GM12878 (cell line): ENCODE measurements at regions not wholly inside any gene's neighbourhood (a gene's known extent, or its start where the extent isn't known, plus 50 kb on each side); places are given as distances from the start of the nearest gene placed in this dataset.

ENCODE experiments used
- ATAC-seq: fragments of 200-7000 bp; cut with Tn5 transposase; 3 replicates; pipeline ENCODE4 v1.9.1; 2020; ENCODE audit warnings: mild to moderate bottlenecking, moderate library complexity
- BruUV-seq: library from RNA; stranded (reverse); fragments of 400-500 nt; replicated peaks from 2 replicates; lab custom pipeline; 2021; lab: Mats Ljungman, UMichigan
- CTCF ChIA-PET: fragments of 300-600 bp; sonication (Branson Sonifier 250); formaldehyde crosslinking; extraction: SDS; loops from one replicate; lab custom pipeline; 2021; ENCODE audit warnings: inconsistent platforms; lab: Yijun Ruan, JAX
- POLR2A ChIA-PET: fragments of 350-600 bp; formaldehyde crosslinking; extraction: SDS; loops from one replicate; lab custom pipeline; 2021; ENCODE audit warnings: inconsistent platforms; lab: Charles Lee
- RAD21 ChIA-PET: fragments of 300-600 bp; sonication (Branson Sonifier 250); formaldehyde crosslinking; loops from one replicate; lab custom pipeline; 2023; ENCODE audit warnings: antibody characterized with exemption; ENCODE audit not compliant: unreplicated experiment; lab: Charles Lee
- SMC1A ChIA-PET: fragments of 300-600 bp; sonication (Branson Sonifier 250); formaldehyde crosslinking; loops from one replicate; lab custom pipeline; 2023; ENCODE audit not compliant: unreplicated experiment, uncharacterized antibody; lab: Charles Lee
- DNase-seq: peaks from one replicate; pipeline ENCODE4 v3.0.0-alpha.2; 2011; ENCODE audit warnings: low read depth, low spot score
- FAIRE-seq: peaks from 3 replicates; lab custom pipeline; 2011; peaks lifted over from hg19 to GRCh38; lab: Jason Lieb, UNC
- H2AFZ ChIP-seq: 2 replicates; pipeline ENCODE4 v1.6.0; 2011; ENCODE audit warnings: low read depth, low read length, control low read depth; ENCODE audit not compliant: control insufficient read depth
- H3K27ac ChIP-seq: 2 replicates; pipeline ENCODE4 v1.5.1; 2011; ENCODE audit warnings: control low read depth; ENCODE audit not compliant: control insufficient read depth, insufficient read depth
- H3K27me3 ChIP-seq, 2 experiments: replicated peaks in 1 of 2; 2 replicates each; pipeline versions ENCODE4 v1.6.0 to v1.6.1; 2011; ENCODE audit warnings: low read length in 1 of 2; ENCODE audit not compliant: control insufficient read depth in 2 of 2, insufficient read depth in 2 of 2
- H3K36me3 ChIP-seq, 2 experiments: 2 replicates each; pipeline ENCODE4 v1.5.1; 2011; ENCODE audit warnings: low read length in 1 of 2; ENCODE audit not compliant: control insufficient read depth in 2 of 2, insufficient read depth in 2 of 2
- H3K4me1 ChIP-seq: 2 replicates; pipeline ENCODE4 v1.6.1; 2011; ENCODE audit warnings: mild to moderate bottlenecking, low read length, moderate library complexity, mixed read lengths; ENCODE audit not compliant: control insufficient read depth, insufficient read depth
- H3K4me2 ChIP-seq: 2 replicates; pipeline ENCODE4 v1.6.0; 2011; ENCODE audit warnings: control low read depth; ENCODE audit not compliant: control insufficient read depth, insufficient read depth
- H3K4me3 ChIP-seq: fragments of 200-600 bp; sonication (generic); 2 replicates; pipeline ENCODE4 v1.5.1; 2016
- H3K79me2 ChIP-seq: 2 replicates; pipeline ENCODE4 v1.6.0; 2011; ENCODE audit warnings: low read length; ENCODE audit not compliant: control insufficient read depth, insufficient read depth
- H3K9ac ChIP-seq: 2 replicates; pipeline ENCODE4 v1.8.0; 2011; ENCODE audit warnings: low read length, control low read depth, mixed read lengths; ENCODE audit not compliant: control insufficient read depth, insufficient read depth
- H3K9me3 ChIP-seq: replicated peaks from 3 replicates; pipeline ENCODE4 v1.5.1; 2011; ENCODE audit warnings: mild to moderate bottlenecking, low read length; ENCODE audit not compliant: control insufficient read depth, insufficient read depth
- H4K20me1 ChIP-seq: 2 replicates; pipeline ENCODE4 v1.6.0; 2011; ENCODE audit not compliant: control insufficient read depth, insufficient read depth
- BRCA1 ChIP-seq: IDR thresholded peaks from 2 replicates; pipeline ENCODE4 v1.6.1; 2011; ENCODE audit warnings: low read depth, low read length, improper control_type of control experiment
- CBX3 ChIP-seq: fragments of 200-600 bp; sonication (generic); IDR thresholded peaks from 2 replicates; pipeline ENCODE4 v1.6.1; 2016; ENCODE audit warnings: low read depth, borderline replicate concordance
- E2F8 ChIP-seq: fragments of 450-650 bp; IDR thresholded peaks from 2 replicates; pipeline ENCODE4 v1.6.1; 2018; ENCODE audit warnings: mild to moderate bottlenecking, low read depth, moderate library complexity; ENCODE audit not compliant: partially characterized antibody
- E4F1 ChIP-seq: fragments of 450-650 bp; IDR thresholded peaks from 2 replicates; pipeline ENCODE4 v1.6.1; 2018; ENCODE audit warnings: borderline replicate concordance, mild to moderate bottlenecking; ENCODE audit not compliant: partially characterized antibody
- IKZF1 ChIP-seq: fragments of 450-650 bp; conservative IDR thresholded peaks from 2 replicates; pipeline ENCODE4 v1.6.1; 2017; ENCODE audit warnings: antibody characterized with exemption, mild to moderate bottlenecking
- NR2C1 ChIP-seq: fragments of 450-650 bp; IDR thresholded peaks from 2 replicates; pipeline ENCODE4 v1.6.1; 2017; ENCODE audit warnings: antibody characterized with exemption, mild to moderate bottlenecking, moderate library complexity
- SIN3A ChIP-seq: IDR thresholded peaks from 2 replicates; pipeline ENCODE4 v1.6.1; 2012; ENCODE audit warnings: low read depth, low read length, improper control_type of control experiment
- SRF ChIP-seq, 2 experiments: IDR thresholded peaks; 2 replicates each; pipeline ENCODE4 v1.6.1; 2011; ENCODE audit warnings: low read depth in 2 of 2, low read length in 2 of 2, mild to moderate bottlenecking in 1 of 2, moderate library complexity in 1 of 2
- ZBTB4 ChIP-seq: fragments of 450-650 bp; formaldehyde crosslinking; IDR thresholded peaks from 2 replicates; pipeline ENCODE4 v1.4.0; 2022; ENCODE audit warnings: mild to moderate bottlenecking, moderate library complexity
- ZNF24 ChIP-seq: fragments of 450-650 bp; IDR thresholded peaks from 2 replicates; pipeline ENCODE4 v1.6.1; 2017; ENCODE audit warnings: antibody characterized with exemption, mild to moderate bottlenecking
- WGBS: methylation state at CpG from one replicate; pipeline ENCODE4 v1.1.6; 2016; ENCODE audit warnings: low lambda C conversion rate; ENCODE audit not compliant: insufficient replicate concordance, insufficient coverage; ENCODE audit errors: missing lambda C conversion rate; 5-methylcytosine and 5-hydroxymethylcytosine counted together
- in situ Hi-C: fragments of 300-500 bp; cut with MboI; formaldehyde crosslinking; loops from 9 replicates; pipeline ENCODE4 v1.14.3; 2018; ENCODE audit warnings: mixed read lengths
- intact Hi-C: fragments of 100-400 bp; cut with micrococcal nuclease; formaldehyde crosslinking; loops from one replicate; pipeline ENCODE4 v1.14.2; 2022; ENCODE audit not compliant: unreplicated experiment

DNA sequence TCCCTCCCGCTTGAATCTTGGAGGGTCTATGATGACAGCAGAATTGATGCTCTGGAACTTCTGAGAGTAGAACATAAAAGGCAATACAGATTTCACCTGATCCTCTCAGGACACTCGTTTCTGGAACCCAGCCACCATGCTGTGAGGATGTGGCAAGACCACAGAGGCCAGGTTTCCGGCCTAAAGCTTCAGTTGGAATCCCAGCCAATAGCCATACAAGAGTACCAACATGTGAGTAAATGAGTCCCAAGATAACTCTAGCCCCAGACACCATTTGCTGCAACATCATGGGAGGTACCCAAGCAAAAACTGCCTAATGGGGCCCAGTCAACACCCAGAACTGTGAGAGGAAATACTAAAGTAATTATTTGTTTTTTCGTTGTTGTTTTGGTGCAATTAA lies 65.7 kb upstream of the MARCHF11 start:
- ATAC-seq (no peak), DNase-seq (no peak), FAIRE-seq (no peak)
- CTCF ChIA-PET, result no interaction called here
- Histone ChIP-seq H3K4me1 (no peaks in the 10 kb centered on the region), H4K20me1 (no peaks in the 10 kb centered on the region), H3K4me3 (no peak overlapping the region), H3K27me3 (no peaks in the 10 kb centered on the region), H3K4me2 (no peak overlapping the region), H3K36me3 (no peaks in the 10 kb centered on the region), H3K79me2 (no peaks in the 10 kb centered on the region), H3K27ac (no peak overlapping the region), H3K9ac (no peak overlapping the region), H3K9me3 (no peaks in the 10 kb centered on the region), H2AFZ (no peak overlapping the region)
- intact Hi-C loops, result no loop called here
- SMC1A ChIA-PET, result no interaction called here
- no TSS peak for BruUV-seq
- RAD21 ChIA-PET, result no interaction called here
- WGBS, result 1% methylated on average over 4 of the region's 4 CpGs
- in situ Hi-C loops, result no loop called here
- POLR2A ChIA-PET, result no interaction called here
- TF ChIP-seq SIN3A (no peak), NR2C1 (no peak), ZNF24 (no peak), IKZF1 (no peak), ZBTB4 (no peak), E4F1 (no peak), BRCA1 (no peak), CBX3 (no peak), E2F8 (no peak), SRF (IDR thresholded peaks at IDR 0.05; ENCODE audit: low read depth in 2 of 2, low read length in 2 of 2) (no peak)
